Left lung (tissue), 4 donors: ENCODE measurements at regions not wholly inside any gene's neighbourhood (a gene's known extent, or its start where the extent isn't known, plus 50 kb on each side); places are given as distances from the start of the nearest gene placed in this dataset.

Experiments
- ATAC-seq: fragments of 200-7000 bp; cut with Tn5 transposase; one replicate; pipeline ENCODE4 v1.9.1; 2020; ENCODE audit warnings: moderate library complexity
- DNase-seq, 4 donors: peaks; one replicate each; pipeline ENCODE4 v3.0.0-alpha.2; 2013 to 2020
- H3K27ac ChIP-seq, 2 donors: fragments of 200-600 bp; sonication (generic) in 1 of 2; one replicate each; pipeline versions ENCODE4 v1.5.0 to v1.8.0; 2020 to 2021
- H3K27me3 ChIP-seq, 2 donors: fragments of 200-600 bp; sonication (generic) in 1 of 2; one replicate each; pipeline versions ENCODE4 v1.5.0 to v1.8.0; 2020 to 2021
- H3K36me3 ChIP-seq, 2 donors: fragments of 200-600 bp; sonication (generic) in 1 of 2; one replicate each; pipeline versions ENCODE4 v1.5.0 to v1.8.0; 2020 to 2021
- H3K4me1 ChIP-seq, 2 donors: fragments of 200-600 bp; one replicate each; pipeline ENCODE4 v1.8.0; 2021
- H3K4me3 ChIP-seq, 2 donors: fragments of 200-600 bp; sonication (generic) in 1 of 2; one replicate each; pipeline versions ENCODE4 v1.5.0 to v1.8.0; 2020 to 2021; ENCODE audit warnings: mild to moderate bottlenecking in 1 of 2
- H3K9me3 ChIP-seq, 2 donors: fragments of 200-600 bp; sonication (generic) in 1 of 2; one replicate each; pipeline versions ENCODE4 v1.5.0 to v1.8.0; 2020 to 2021
- intact Hi-C, 2 donors: fragments of 100-400 bp; cut with DNase I; formaldehyde crosslinking; loops; one replicate each; pipeline versions ENCODE4 v1.11.2 to v1.14.2; 2022
- TF ChIP-seq, protein P1 (sequence below), 2 donors: fragments of 200-600 bp; sonication (generic) in 1 of 2; IDR thresholded peaks; one replicate each; pipeline versions ENCODE4 v1.5.0 to v1.8.0; 2021; ENCODE audit warnings: antibody characterized with exemption in 2 of 2
- donor health status: DM: no; HTN: yes; CAD: no.
- donor health status: DM: no; HTN: no; CAD: no.

GRCh38 chr1:245046769-245047168 lies 108.0 kb upstream of the KIF26B start:
- peak; percentile 9 for ATAC-seq
- intact Hi-C loops: loop anchor here in 1 of 2 donors (10.0 kb wide), 1 partner anchor 442 kb away; no protein-coding TSS in a partner anchor

DNA sequence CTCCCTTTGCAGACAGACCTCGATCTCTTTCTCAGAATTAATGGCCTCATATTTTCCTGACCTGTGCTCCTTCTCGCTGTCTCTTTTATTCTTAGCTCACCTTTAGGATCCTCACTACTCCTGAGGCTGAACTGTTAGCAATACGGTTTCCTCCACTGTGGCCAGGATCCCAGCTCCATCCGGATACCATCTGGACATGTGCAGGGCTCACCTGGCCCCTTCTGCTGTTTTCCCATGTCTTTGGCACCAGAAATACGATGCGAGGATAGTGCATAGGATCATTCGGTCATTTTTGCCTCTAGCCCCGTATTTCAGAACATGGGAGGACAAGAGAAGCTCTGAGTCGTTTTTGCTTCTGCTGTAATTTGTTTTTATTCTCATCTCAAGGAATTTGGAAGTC lies 108.5 kb upstream of the KIF26B start:
- Histone ChIP-seq H3K27ac (no peak overlapping the region), H3K4me3 (no peak overlapping the region), H3K27me3 (no peaks in the 10 kb centered on the region), H3K4me1 (peaks cover 0 to 8% of the 10 kb centered on the region in 2 donors), H3K9me3 (no peaks in the 10 kb centered on the region), H3K36me3 (no peaks in the 10 kb centered on the region)
- intact Hi-C loops: loop anchor here in 1 of 2 donors (10.0 kb wide), 1 partner anchor 442 kb away; no protein-coding TSS in a partner anchor
- TF ChIP-seq, protein P1, sequence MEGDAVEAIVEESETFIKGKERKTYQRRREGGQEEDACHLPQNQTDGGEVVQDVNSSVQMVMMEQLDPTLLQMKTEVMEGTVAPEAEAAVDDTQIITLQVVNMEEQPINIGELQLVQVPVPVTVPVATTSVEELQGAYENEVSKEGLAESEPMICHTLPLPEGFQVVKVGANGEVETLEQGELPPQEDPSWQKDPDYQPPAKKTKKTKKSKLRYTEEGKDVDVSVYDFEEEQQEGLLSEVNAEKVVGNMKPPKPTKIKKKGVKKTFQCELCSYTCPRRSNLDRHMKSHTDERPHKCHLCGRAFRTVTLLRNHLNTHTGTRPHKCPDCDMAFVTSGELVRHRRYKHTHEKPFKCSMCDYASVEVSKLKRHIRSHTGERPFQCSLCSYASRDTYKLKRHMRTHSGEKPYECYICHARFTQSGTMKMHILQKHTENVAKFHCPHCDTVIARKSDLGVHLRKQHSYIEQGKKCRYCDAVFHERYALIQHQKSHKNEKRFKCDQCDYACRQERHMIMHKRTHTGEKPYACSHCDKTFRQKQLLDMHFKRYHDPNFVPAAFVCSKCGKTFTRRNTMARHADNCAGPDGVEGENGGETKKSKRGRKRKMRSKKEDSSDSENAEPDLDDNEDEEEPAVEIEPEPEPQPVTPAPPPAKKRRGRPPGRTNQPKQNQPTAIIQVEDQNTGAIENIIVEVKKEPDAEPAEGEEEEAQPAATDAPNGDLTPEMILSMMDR (IDR thresholded peaks at IDR 0.05): no peak
- ATAC-seq (no peak), DNase-seq (no peak)

More at GRCh38 chr1:245046769-245047168, 108.0 kb upstream of the KIF26B start:
- Histone ChIP-seq H3K36me3 (no peaks in the 10 kb centered on the region), H3K4me3 (no peak overlapping the region), H3K27me3 (no peaks in the 10 kb centered on the region), H3K9me3 (no peaks in the 10 kb centered on the region), H3K4me1 (peaks cover 0 to 12% of the 10 kb centered on the region in 2 donors), H3K27ac (no peak overlapping the region)
- DNase-seq: no peak
- TF ChIP-seq, protein P1 (IDR thresholded peaks at IDR 0.05): no peak

- peak; percentile 7 for ATAC-seq
- intact Hi-C loops: loop anchor here in 1 of 2 donors (10.0 kb wide), 1 partner anchor 440 kb away; no protein-coding TSS in a partner anchor
Observed at GRCh38 chr1:245045087-245045881, 109.5 kb upstream of the KIF26B start.

GRCh38 chr1:245043611-245043940 lies 111.2 kb upstream of the KIF26B start:
- DNase-seq: peak in 2 of 4 donors; percentile 25 to 55
- no peak overlapping the region for H3K27ac ChIP-seq
- intact Hi-C loops: loop anchor here in 1 of 2 donors (5.0 to 10.0 kb wide), 2 partner anchors 241 to 439 kb away; no protein-coding TSS in a partner anchor

More at GRCh38 chr1:245045087-245045881, 109.5 kb upstream of the KIF26B start:
- Histone ChIP-seq H3K36me3 (no peaks in the 10 kb centered on the region), H3K27me3 (no peaks in the 10 kb centered on the region), H3K4me3 (no peak overlapping the region), H3K27ac (no peak overlapping the region), H3K4me1 (peaks cover 0 to 4% of the 10 kb centered on the region in 2 donors), H3K9me3 (no peaks in the 10 kb centered on the region)
- DNase-seq: no peak
- TF ChIP-seq, protein P1 (IDR thresholded peaks at IDR 0.05): no peak

More at GRCh38 chr1:245043611-245043940, 111.2 kb upstream of the KIF26B start:
- Histone ChIP-seq H3K4me1 (peaks cover 0 to 4% of the 10 kb centered on the region in 2 donors), H3K9me3 (no peaks in the 10 kb centered on the region), H3K27me3 (no peaks in the 10 kb centered on the region), H3K4me3 (no peak overlapping the region), H3K36me3 (no peaks in the 10 kb centered on the region)
- TF ChIP-seq, protein P1 (IDR thresholded peaks at IDR 0.05): no peak
- no peak for ATAC-seq
